ENCODE measurements at regions not wholly inside any gene's neighbourhood (a gene's known extent, or its start where the extent isn't known, plus 50 kb on each side); places are given as distances from the start of the nearest gene placed in this dataset.
"Not testable (repeated sequence)": the region's sequence is repeated elsewhere in the genome, so short reads cannot be mapped to it uniquely, and the experiment has no call there.

GRCh38 chr4:23105759-23106370 lies 413.1 kb downstream of the GBA3 start:
- Histone ChIP-seq H3K9me3 (replicated peaks) (no peaks in the 10 kb centered on the region), H3K4me1 (replicated peaks) (no peaks in the 10 kb centered on the region), H3K36me3 (no peaks in the 10 kb centered on the region), H3K4me3 (no peak overlapping the region), H3K27ac (no peak overlapping the region), H3K27me3 (replicated peaks) (no peaks in the 10 kb centered on the region)
- no peak for DNase-seq (ENCODE audit: low read depth in 1 of 2, low spot score in 2 of 2)

DNA sequence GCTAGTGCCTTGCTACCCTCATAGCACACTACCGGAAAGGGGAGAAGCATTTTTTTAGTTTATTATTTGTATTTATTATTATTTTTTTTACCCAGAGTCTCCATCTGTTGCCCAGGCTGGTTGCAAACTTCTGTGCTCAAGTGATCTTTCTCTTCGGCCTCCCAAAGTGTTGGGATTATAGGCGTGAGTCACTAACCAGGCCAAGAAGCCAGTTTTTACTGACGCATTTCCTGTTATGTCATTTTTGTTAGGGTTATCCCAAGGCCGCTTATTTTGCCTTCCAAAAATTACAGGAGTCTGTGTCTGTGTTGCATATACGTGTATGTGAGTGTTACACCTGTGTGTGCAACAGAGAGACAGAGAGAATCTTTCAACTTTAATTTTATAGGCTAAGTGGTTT lies 404.5 kb downstream of the GBA3 start:
- Histone ChIP-seq H3K27ac (peak overlapping the region; percentile 46), H3K36me3 (no peaks in the 10 kb centered on the region), H3K27me3 (replicated peaks) (no peaks in the 10 kb centered on the region), H3K4me1 (replicated peaks) (peaks cover 5% of the 10 kb centered on the region; the same call in 1 of the 2 replicates), H3K9me3 (replicated peaks) (no peaks in the 10 kb centered on the region), H3K4me3 (no peak overlapping the region)
- DNase-seq (ENCODE audit: low read depth in 1 of 2, low spot score in 2 of 2), result peak; percentile 27 to 34

DNA sequence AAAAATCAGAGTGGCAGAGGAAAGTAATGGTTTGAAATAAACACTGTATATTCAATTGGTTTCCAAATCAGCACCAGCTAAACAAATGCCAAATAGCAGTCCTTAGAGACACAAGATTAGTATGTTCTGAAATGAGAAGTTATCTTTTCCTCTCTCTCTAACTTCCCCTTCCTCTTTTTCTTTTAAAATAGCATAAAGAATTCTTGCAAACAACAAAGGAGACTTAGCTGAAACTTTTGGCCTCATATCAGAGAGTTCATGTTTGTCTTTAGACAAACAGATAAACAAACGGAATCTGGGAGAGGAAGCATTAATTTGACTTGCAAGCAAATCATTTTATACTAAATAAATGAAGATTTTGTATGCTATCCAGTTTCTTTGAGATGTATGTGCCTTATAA lies 399.0 kb downstream of the GBA3 start:
- no peaks in the 10 kb centered on the region for H3K36me3 ChIP-seq
- H3K27me3 ChIP-seq (replicated peaks), result no peaks in the 10 kb centered on the region
- no peak for DNase-seq (ENCODE audit: low read depth in 1 of 2, low spot score in 2 of 2)
- H3K4me1 ChIP-seq (replicated peaks), result peaks cover under 1% of the 10 kb centered on the region; the same call in 1 of the 2 replicates
- no peak overlapping the region for H3K27ac ChIP-seq
- H3K4me3 ChIP-seq, result no peak overlapping the region
- H3K9me3 ChIP-seq (replicated peaks), result no peaks in the 10 kb centered on the region

- Histone ChIP-seq H3K27ac (no peak overlapping the region; the same call in 1 of the 2 replicates), H3K4me1 (replicated peaks) (peaks cover 5% of the 10 kb centered on the region), H3K4me3 (no peak overlapping the region), H3K9me3 (replicated peaks) (no peaks in the 10 kb centered on the region), H3K36me3 (no peaks in the 10 kb centered on the region), H3K27me3 (replicated peaks) (no peaks in the 10 kb centered on the region)
- DNase-seq (ENCODE audit: low read depth in 1 of 2, low spot score in 2 of 2), result no peak
Observed at GRCh38 chr4:23085249-23085568, 392.5 kb downstream of the GBA3 start.

DNA sequence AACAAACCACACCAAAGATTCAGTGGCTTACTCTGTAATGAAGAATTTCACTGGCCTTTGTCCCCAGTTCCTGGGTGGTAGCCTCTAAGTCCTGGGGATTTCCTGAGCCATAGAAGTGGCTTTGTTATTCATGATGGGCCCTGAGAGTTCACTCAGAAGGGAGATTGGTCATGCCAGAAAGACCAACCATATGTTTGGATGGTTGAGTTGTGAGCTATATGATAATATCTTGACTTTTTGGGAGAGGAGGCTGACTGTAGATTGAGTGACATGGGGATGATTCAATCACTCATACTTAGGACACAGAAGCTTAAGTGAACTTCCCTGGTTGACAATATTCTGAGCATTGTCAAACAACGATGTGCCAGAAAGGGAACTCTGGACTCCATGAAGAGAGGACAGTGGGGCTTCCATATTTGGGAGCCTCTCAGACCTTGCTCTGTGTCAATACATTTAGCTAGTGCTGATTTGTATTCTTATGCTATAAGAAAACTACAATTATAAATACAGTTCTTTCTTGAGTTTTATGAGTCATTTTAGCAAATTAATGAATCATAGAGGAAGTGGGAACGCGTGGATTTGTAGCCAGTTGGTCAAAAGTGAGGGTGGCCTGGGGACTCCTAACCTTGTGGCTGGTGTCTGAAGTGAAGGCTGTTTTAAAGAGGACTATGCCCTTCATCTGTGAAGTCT lies 392.0 kb downstream of the GBA3 start:
- peak; percentile 41 to 54 for DNase-seq (ENCODE audit: low read depth in 1 of 2, low spot score in 2 of 2)
- H3K4me1 ChIP-seq (replicated peaks), result peaks cover 5% of the 10 kb centered on the region
- H3K9me3 ChIP-seq (replicated peaks), result no peaks in the 10 kb centered on the region
- H3K27ac ChIP-seq, result peak overlapping the region; percentile 81
- no peak overlapping the region for H3K4me3 ChIP-seq
- H3K27me3 ChIP-seq (replicated peaks), result no peaks in the 10 kb centered on the region
- no peaks in the 10 kb centered on the region for H3K36me3 ChIP-seq

DNA sequence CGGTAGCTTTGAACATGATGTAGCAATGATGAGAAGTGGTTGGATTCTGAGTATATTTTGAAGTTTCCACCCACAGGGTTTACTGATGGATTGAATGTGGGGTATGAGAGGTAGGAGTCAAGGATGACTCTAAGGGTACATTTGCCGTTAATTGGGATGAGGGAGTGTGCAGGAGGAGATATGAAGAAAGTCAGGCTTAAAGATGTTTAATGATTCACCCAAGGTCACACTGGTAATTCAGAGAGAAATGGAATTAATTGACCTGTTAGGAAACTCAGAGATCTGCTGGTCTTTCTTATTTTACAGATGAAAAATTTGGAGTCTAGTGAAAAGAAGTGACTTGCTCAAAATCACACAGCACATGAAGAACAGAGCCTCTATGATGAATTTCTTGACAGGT lies 390.7 kb downstream of the GBA3 start:
- H3K27me3 ChIP-seq (replicated peaks), result no peaks in the 10 kb centered on the region
- H3K36me3 ChIP-seq, result no peaks in the 10 kb centered on the region
- H3K4me1 ChIP-seq (replicated peaks), result peaks cover 5% of the 10 kb centered on the region
- H3K27ac ChIP-seq, result no peak overlapping the region
- H3K9me3 ChIP-seq (replicated peaks), result no peaks in the 10 kb centered on the region
- no peak overlapping the region for H3K4me3 ChIP-seq
- DNase-seq (ENCODE audit: low read depth in 1 of 2, low spot score in 2 of 2), result no peak

DNA sequence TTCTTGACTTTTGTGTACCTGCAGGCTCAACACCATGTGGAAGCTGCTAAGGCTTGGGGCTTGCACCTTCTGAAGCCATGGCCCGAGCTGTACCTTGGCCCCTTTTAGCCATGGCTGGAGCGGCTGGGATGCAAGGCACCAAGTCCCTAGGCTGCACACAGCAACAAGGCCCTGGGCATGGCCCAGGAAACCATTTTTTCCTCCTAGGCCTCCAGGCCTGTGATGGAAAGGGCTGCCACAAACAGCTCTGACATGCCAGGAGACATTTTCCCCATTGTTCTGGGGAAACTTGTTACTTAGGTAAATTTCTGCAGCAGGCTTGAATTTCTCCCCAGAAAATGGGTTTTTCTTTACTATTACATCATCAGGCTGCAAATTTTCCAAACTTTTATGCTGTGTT lies 387.4 kb downstream of the GBA3 start:
- H3K4me1 ChIP-seq (replicated peaks); H3K27me3 ChIP-seq (replicated peaks); DNase-seq (ENCODE audit: low read depth in 1 of 2, low spot score in 2 of 2); H3K36me3 ChIP-seq; H3K27ac ChIP-seq; H3K9me3 ChIP-seq (replicated peaks); H3K4me3 ChIP-seq: not testable (repeated sequence)

- DNase-seq (ENCODE audit: low read depth in 1 of 2, low spot score in 2 of 2), result no peak
- Histone ChIP-seq H3K36me3 (no peaks in the 10 kb centered on the region), H3K27ac (no peak overlapping the region), H3K9me3 (replicated peaks) (no peaks in the 10 kb centered on the region), H3K27me3 (replicated peaks) (no peaks in the 10 kb centered on the region), H3K4me1 (replicated peaks) (no peaks in the 10 kb centered on the region), H3K4me3 (no peak overlapping the region)
Observed at GRCh38 chr4:23070848-23071570, 378.3 kb downstream of the GBA3 start.

- no peak overlapping the region for H3K4me3 ChIP-seq
- H3K4me1 ChIP-seq (replicated peaks), result no peaks in the 10 kb centered on the region
- no peaks in the 10 kb centered on the region for H3K27me3 ChIP-seq (replicated peaks)
- H3K27ac ChIP-seq, result no peak overlapping the region
- no peak for DNase-seq (ENCODE audit: low read depth in 1 of 2, low spot score in 2 of 2)
- no peaks in the 10 kb centered on the region for H3K36me3 ChIP-seq
- H3K9me3 ChIP-seq (replicated peaks), result no peaks in the 10 kb centered on the region
Observed at GRCh38 chr4:23068756-23069155, 376.0 kb downstream of the GBA3 start.

- no peak for DNase-seq (ENCODE audit: low read depth in 1 of 2, low spot score in 2 of 2)
- no peaks in the 10 kb centered on the region for H3K27me3 ChIP-seq (replicated peaks)
- H3K4me1 ChIP-seq (replicated peaks), result no peaks in the 10 kb centered on the region
- no peaks in the 10 kb centered on the region for H3K9me3 ChIP-seq (replicated peaks)
- no peaks in the 10 kb centered on the region for H3K36me3 ChIP-seq
- no peak overlapping the region for H3K27ac ChIP-seq
- H3K4me3 ChIP-seq, result no peak overlapping the region
Observed at GRCh38 chr4:23068287-23068686, 375.6 kb downstream of the GBA3 start.

DNA sequence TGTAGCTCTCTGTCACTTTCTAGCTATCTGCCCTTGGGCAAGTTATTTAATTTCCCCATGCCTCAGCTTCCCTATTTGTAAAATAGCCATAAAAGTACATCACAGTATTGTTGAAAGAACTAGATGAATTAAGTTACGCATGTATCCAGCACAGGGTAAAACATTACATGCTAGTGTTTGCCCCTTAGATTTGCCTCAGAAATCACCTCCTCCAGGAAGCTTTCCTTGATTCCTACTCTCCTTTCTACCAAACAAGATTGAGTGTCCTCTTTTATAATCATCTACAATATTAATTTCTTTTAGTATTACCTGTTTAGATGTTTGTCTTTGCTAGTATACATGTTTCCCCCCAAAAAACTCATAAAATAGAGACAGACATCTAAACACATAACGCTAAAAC lies 369.5 kb downstream of the GBA3 start:
- H3K36me3 ChIP-seq, result no peaks in the 10 kb centered on the region
- no peaks in the 10 kb centered on the region for H3K9me3 ChIP-seq (replicated peaks)
- no peak overlapping the region for H3K27ac ChIP-seq
- no peak overlapping the region for H3K4me3 ChIP-seq
- H3K4me1 ChIP-seq (replicated peaks), result no peaks in the 10 kb centered on the region
- no peak for DNase-seq (ENCODE audit: low read depth in 1 of 2, low spot score in 2 of 2)
- H3K27me3 ChIP-seq (replicated peaks), result no peaks in the 10 kb centered on the region

GRCh38 chr4:23061431-23061830 lies 368.7 kb downstream of the GBA3 start:
- Histone ChIP-seq H3K9me3 (replicated peaks) (no peaks in the 10 kb centered on the region), H3K27ac (no peak overlapping the region), H3K36me3 (no peaks in the 10 kb centered on the region), H3K4me1 (replicated peaks) (no peaks in the 10 kb centered on the region), H3K27me3 (replicated peaks) (no peaks in the 10 kb centered on the region), H3K4me3 (no peak overlapping the region)
- no peak for DNase-seq (ENCODE audit: low read depth in 1 of 2, low spot score in 2 of 2)

GRCh38 chr4:23060776-23061175 lies 368.0 kb downstream of the GBA3 start:
- H3K4me3 ChIP-seq, result no peak overlapping the region
- no peak for DNase-seq (ENCODE audit: low read depth in 1 of 2, low spot score in 2 of 2)
- no peaks in the 10 kb centered on the region for H3K4me1 ChIP-seq (replicated peaks)
- no peaks in the 10 kb centered on the region for H3K36me3 ChIP-seq
- no peaks in the 10 kb centered on the region for H3K27me3 ChIP-seq (replicated peaks)
- no peak overlapping the region for H3K27ac ChIP-seq
- no peaks in the 10 kb centered on the region for H3K9me3 ChIP-seq (replicated peaks)

GRCh38 chr4:23058165-23058776 lies 365.5 kb downstream of the GBA3 start:
- H3K27me3 ChIP-seq (replicated peaks), result no peaks in the 10 kb centered on the region
- H3K4me1 ChIP-seq (replicated peaks), result no peaks in the 10 kb centered on the region
- H3K4me3 ChIP-seq, result no peak overlapping the region
- no peaks in the 10 kb centered on the region for H3K9me3 ChIP-seq (replicated peaks)
- no peak for DNase-seq (ENCODE audit: low read depth in 1 of 2, low spot score in 2 of 2)
- H3K27ac ChIP-seq, result no peak overlapping the region
- no peaks in the 10 kb centered on the region for H3K36me3 ChIP-seq

All from SJSA1 (cell line).